ENCODE measurements at regions not wholly inside any gene's neighbourhood (a gene's known extent, or its start where the extent isn't known, plus 50 kb on each side); places are given as distances from the start of the nearest gene placed in this dataset.

DNA sequence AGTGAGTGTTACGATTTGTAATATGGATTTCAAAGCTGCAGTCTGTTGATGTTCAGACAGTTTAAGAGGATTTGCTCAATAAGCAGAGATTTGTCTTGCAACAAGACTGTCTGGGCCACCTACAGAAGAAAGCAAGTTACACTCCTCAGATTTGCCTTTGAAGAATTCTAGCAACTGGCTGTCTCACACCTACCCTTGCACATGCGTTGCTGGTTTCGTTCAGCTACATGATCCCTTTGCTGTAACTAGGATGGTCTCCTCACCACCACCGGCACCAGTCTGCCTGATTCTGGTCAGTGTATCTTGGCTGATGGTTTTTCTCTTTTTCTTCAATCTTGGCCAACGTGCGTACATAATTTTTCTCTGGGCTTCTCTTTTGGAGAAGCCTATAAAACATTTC is 172.7 kb upstream of the LCORL start:
- TF ChIP-seq, protein P1, sequence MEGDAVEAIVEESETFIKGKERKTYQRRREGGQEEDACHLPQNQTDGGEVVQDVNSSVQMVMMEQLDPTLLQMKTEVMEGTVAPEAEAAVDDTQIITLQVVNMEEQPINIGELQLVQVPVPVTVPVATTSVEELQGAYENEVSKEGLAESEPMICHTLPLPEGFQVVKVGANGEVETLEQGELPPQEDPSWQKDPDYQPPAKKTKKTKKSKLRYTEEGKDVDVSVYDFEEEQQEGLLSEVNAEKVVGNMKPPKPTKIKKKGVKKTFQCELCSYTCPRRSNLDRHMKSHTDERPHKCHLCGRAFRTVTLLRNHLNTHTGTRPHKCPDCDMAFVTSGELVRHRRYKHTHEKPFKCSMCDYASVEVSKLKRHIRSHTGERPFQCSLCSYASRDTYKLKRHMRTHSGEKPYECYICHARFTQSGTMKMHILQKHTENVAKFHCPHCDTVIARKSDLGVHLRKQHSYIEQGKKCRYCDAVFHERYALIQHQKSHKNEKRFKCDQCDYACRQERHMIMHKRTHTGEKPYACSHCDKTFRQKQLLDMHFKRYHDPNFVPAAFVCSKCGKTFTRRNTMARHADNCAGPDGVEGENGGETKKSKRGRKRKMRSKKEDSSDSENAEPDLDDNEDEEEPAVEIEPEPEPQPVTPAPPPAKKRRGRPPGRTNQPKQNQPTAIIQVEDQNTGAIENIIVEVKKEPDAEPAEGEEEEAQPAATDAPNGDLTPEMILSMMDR (IDR thresholded peaks at IDR 0.05), result no peak
- TF ChIP-seq POLR2A (IDR thresholded peaks at IDR 0.05), result no peak

Data from adrenal gland (tissue), 5 donors.